OCI-LY7 (cell line): ENCODE measurements at regions not wholly inside any gene's neighbourhood (a gene's known extent, or its start where the extent isn't known, plus 50 kb on each side); places are given as distances from the start of the nearest gene placed in this dataset.

Experiments
- BruUV-seq: library from RNA; stranded (reverse); fragments of 400-500 nt; replicated peaks from 2 replicates; lab custom pipeline; 2021; lab: Mats Ljungman, UMichigan
- CTCF ChIA-PET: fragments of 300-600 bp; sonication (Branson Sonifier 250); formaldehyde crosslinking; loops from one replicate; lab custom pipeline; 2022; ENCODE audit warnings: antibody characterized with exemption; ENCODE audit not compliant: unreplicated experiment; lab: Charles Lee
- POLR2A ChIA-PET: fragments of 300-600 bp; sonication (Branson Sonifier 250); formaldehyde crosslinking; loops from one replicate; lab custom pipeline; 2022; ENCODE audit warnings: antibody characterized with exemption; lab: Charles Lee
- DNase-seq: peaks from one replicate; pipeline ENCODE4 v3.0.0-alpha.2; 2015; ENCODE audit warnings: low spot score
- H2AFZ ChIP-seq: fragments of 200-600 bp; sonication (generic), shearing (Covaris generic); 2 replicates; pipeline ENCODE4 v1.6.1; 2014; ENCODE audit warnings: mild to moderate bottlenecking, antibody characterized with exemption, low read length, moderate library complexity
- H3K27ac ChIP-seq: fragments of 200-600 bp; sonication (generic); 2 replicates; pipeline ENCODE4 v1.5.1; 2014; ENCODE audit warnings: mixed run types, low read depth, mild to moderate bottlenecking, moderate library complexity, low read length, inconsistent platforms; ENCODE audit not compliant: poor library complexity, severe bottlenecking
- H3K36me3 ChIP-seq: fragments of 200-600 bp; sonication (generic); 2 replicates; pipeline ENCODE4 v1.6.1; 2014; ENCODE audit warnings: mild to moderate bottlenecking, antibody characterized with exemption, low read length, moderate library complexity, mixed read lengths; ENCODE audit not compliant: insufficient read depth
- H3K4me1 ChIP-seq: fragments of 200-600 bp; sonication (generic); 2 replicates; pipeline ENCODE4 v1.5.1; 2014; ENCODE audit warnings: mild to moderate bottlenecking, low read length; ENCODE audit not compliant: insufficient read depth, poor library complexity, severe bottlenecking
- H3K4me2 ChIP-seq: fragments of 200-600 bp; sonication (generic); 2 replicates; pipeline ENCODE4 v1.6.1; 2014; ENCODE audit warnings: mild to moderate bottlenecking, low read length
- H3K4me3 ChIP-seq: fragments of 200-600 bp; sonication (generic); 2 replicates; pipeline ENCODE4 v1.5.1; 2014; ENCODE audit warnings: mild to moderate bottlenecking, low read depth, low read length; ENCODE audit not compliant: poor library complexity, severe bottlenecking
- H3K79me2 ChIP-seq: fragments of 200-600 bp; sonication (generic); 2 replicates; pipeline ENCODE4 v1.6.1; 2016; ENCODE audit warnings: low read depth, mild to moderate bottlenecking, low read length, moderate library complexity, mixed read lengths; ENCODE audit not compliant: insufficient read depth
- H3K9me2 ChIP-seq: fragments of 200-600 bp; sonication (generic); 2 replicates; pipeline ENCODE4 v1.6.1; 2016; ENCODE audit warnings: mild to moderate bottlenecking, low read length, mixed read lengths; ENCODE audit not compliant: insufficient read depth
- H3K9me3 ChIP-seq: fragments of 200-600 bp; sonication (generic); 2 replicates; pipeline ENCODE4 v1.6.1; 2014; ENCODE audit warnings: mild to moderate bottlenecking, mixed run types, low read length, mixed read lengths
- H4K20me1 ChIP-seq: fragments of 200-600 bp; sonication (generic); 2 replicates; pipeline ENCODE4 v1.6.1; 2014; ENCODE audit warnings: mild to moderate bottlenecking, antibody characterized with exemption, low read length, moderate library complexity, mixed read lengths; ENCODE audit not compliant: insufficient read depth
- CTCF ChIP-seq: fragments of 200-600 bp; sonication (generic); conservative IDR thresholded peaks from 2 replicates; pipeline ENCODE4 v1.5.1; 2014; ENCODE audit warnings: mild to moderate bottlenecking, antibody characterized with exemption, low read length, moderate library complexity, mixed read lengths
- EZH2phosphoT487 ChIP-seq: fragments of 200-600 bp; sonication (generic); IDR thresholded peaks from 2 replicates; pipeline ENCODE4 v1.6.1; 2018; ENCODE audit warnings: low read depth, borderline replicate concordance, mild to moderate bottlenecking, mixed run types, antibody characterized with exemption, low read length, moderate library complexity, mixed read lengths
- intact Hi-C: fragments of 100-400 bp; cut with micrococcal nuclease; formaldehyde crosslinking; loops from one replicate; pipeline ENCODE4 v1.10.0; 2022; ENCODE audit not compliant: unreplicated experiment

DNA sequence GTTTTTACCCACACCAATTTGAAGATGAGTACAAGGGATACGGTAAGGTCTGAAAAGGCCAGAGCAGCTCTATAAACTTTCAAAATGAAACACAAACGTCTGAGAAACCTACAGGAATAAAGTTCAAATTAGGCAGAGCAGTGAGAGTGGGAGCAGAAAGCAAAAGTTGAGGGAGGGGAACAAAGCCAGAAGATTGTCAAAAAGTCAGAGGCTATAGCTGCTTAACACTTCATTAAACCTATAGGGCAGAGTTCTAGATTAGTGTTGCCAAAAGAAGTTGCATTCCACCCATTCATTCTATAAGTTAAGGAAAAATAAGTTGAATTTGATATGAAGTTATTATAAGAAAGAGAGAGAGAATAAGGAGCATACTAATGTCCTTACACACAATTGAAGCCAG is 309.6 kb upstream of the CD180 start:
- no TSS peak for BruUV-seq
- CTCF ChIA-PET, result no interaction called here

DNA sequence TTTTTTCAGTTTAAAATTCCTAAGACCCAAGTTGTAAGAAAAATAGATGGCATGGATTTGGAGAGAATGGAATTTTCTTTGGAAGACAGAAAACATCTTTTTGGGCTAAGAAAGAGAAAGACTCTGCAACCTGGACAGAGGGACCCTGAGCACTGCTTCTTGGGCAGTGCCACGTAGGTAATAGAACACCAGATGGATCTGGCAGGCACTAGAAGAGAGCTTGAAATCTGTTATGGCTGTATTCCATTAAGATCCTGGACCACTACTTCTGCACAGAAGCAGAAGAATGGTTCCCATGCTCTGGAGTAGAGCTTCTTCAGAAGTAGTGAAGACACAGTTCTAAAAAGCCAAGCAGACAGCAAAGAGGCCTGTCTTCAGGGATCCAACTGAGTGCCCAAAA is 306.4 kb upstream of the CD180 start:
- no peaks in the 10 kb centered on the region for H3K36me3 ChIP-seq
- ChIA-PET CTCF (no interaction called here), POLR2A (interaction anchor here (0.5 kb wide), 1 partner anchor 15 kb away, joined by 6 read pairs; no protein-coding TSS in a partner anchor)
- no peak for DNase-seq
- no peak overlapping the region for H3K27ac ChIP-seq
- no peak overlapping the region for H3K4me3 ChIP-seq
- no peaks in the 10 kb centered on the region for H3K79me2 ChIP-seq
- no peak for TF ChIP-seq EZH2phosphoT487
- TF ChIP-seq CTCF, result no peak
- H3K4me1 ChIP-seq, result no peaks in the 10 kb centered on the region
- no peak overlapping the region for H2AFZ ChIP-seq
- intact Hi-C loops, result no loop called here
- H3K4me2 ChIP-seq, result no peak overlapping the region
- no peaks in the 10 kb centered on the region for H3K9me3 ChIP-seq
- no peaks in the 10 kb centered on the region; the same call in 1 of the 2 replicates for H3K9me2 ChIP-seq
- BruUV-seq, result no TSS peak
- H4K20me1 ChIP-seq, result no peaks in the 10 kb centered on the region

More for the DNA sequence above, 309.6 kb upstream of the CD180 start:
- Histone ChIP-seq H3K4me1 (no peaks in the 10 kb centered on the region), H4K20me1 (no peaks in the 10 kb centered on the region), H3K79me2 (no peaks in the 10 kb centered on the region), H3K9me3 (no peaks in the 10 kb centered on the region), H2AFZ (no peak overlapping the region), H3K27ac (no peak overlapping the region), H3K4me2 (no peak overlapping the region), H3K9me2 (no peaks in the 10 kb centered on the region; the same call in 1 of the 2 replicates), H3K4me3 (no peak overlapping the region), H3K36me3 (no peaks in the 10 kb centered on the region)
- intact Hi-C loops, result no loop called here
- TF ChIP-seq CTCF (no peak), EZH2phosphoT487 (no peak)
- POLR2A ChIA-PET, result interaction anchor here (0.8 kb wide), 1 partner anchor 165 kb away, joined by 4 read pairs; no protein-coding TSS in a partner anchor
- no peak for DNase-seq

DNA sequence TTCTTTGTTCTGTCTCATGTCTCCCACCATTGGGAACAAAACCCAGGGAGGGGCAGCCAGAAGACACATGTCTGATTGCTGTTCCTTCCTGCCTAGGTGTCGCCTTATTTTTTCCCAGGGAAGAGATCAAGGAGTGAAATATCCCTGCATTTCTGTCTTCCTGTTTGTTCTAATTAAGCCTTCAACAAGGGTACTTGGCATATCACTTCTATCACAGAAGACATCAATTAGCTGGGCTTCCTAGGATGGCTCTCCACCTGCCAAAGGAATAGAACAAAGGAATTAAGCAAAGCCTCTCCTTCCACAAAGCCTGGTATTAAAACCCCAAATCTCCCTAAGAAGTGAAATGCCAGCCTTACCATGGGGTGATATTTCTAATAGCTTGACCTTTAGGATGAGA is 299.5 kb upstream of the CD180 start:
- ChIA-PET POLR2A (interaction anchor here (0.7 kb wide), 1 partner anchor 281 kb away, joined by 3 read pairs; no protein-coding TSS in a partner anchor), CTCF (no interaction called here)
- BruUV-seq, result no TSS peak
- Histone ChIP-seq H3K4me1 (no peaks in the 10 kb centered on the region), H3K9me2 (no peaks in the 10 kb centered on the region), H3K36me3 (no peaks in the 10 kb centered on the region), H4K20me1 (no peaks in the 10 kb centered on the region), H3K79me2 (no peaks in the 10 kb centered on the region), H3K27ac (no peak overlapping the region), H3K9me3 (no peaks in the 10 kb centered on the region), H2AFZ (no peak overlapping the region), H3K4me2 (no peak overlapping the region), H3K4me3 (no peak overlapping the region)
- no peak for DNase-seq
- intact Hi-C loops, result no loop called here
- no peak for TF ChIP-seq EZH2phosphoT487
- no peak for TF ChIP-seq CTCF
